MCF 10A (cell line): ENCODE measurements at regions not wholly inside any gene's neighbourhood (a gene's known extent, or its start where the extent isn't known, plus 50 kb on each side); places are given as distances from the start of the nearest gene placed in this dataset.
A peak's percentile ranks its signal among the peaks of the same experiment; 100 is the strongest.

ENCODE experiments used
- BruUV-seq: library from RNA; stranded (reverse); fragments of 400-500 nt; replicated peaks from 2 replicates; lab custom pipeline; 2021; lab: Mats Ljungman, UMichigan
- CTCF ChIA-PET: fragments of 300-600 bp; sonication (Branson Sonifier 250); formaldehyde crosslinking; extraction: SDS; loops from one replicate; lab custom pipeline; 2021; ENCODE audit warnings: antibody characterized with exemption, inconsistent platforms; lab: Yijun Ruan, JAX
- POLR2A ChIA-PET: fragments of 300-600, 350-650 bp; sonication (Branson Sonifier 250); formaldehyde crosslinking; extraction: SDS; loops from one replicate; lab custom pipeline; 2020; ENCODE audit warnings: antibody characterized with exemption, inconsistent platforms; lab: Yijun Ruan, JAX
- DNase-seq: peaks from one replicate; pipeline ENCODE4 v3.0.0-alpha.2; 2018; ENCODE audit not compliant: unreplicated experiment
- H3K27ac Mint-ChIP-seq: one replicate; pipeline ENCODE4 v1.8.0; 2022; ENCODE audit warnings: mild to moderate bottlenecking, low read depth, mixed read lengths; ENCODE audit not compliant: unreplicated experiment
- H3K27me3 Mint-ChIP-seq: one replicate; pipeline ENCODE4 v1.8.0; 2022; ENCODE audit warnings: mixed read lengths; ENCODE audit not compliant: insufficient read depth, unreplicated experiment
- H3K36me3 Mint-ChIP-seq: one replicate; pipeline ENCODE4 v1.8.0; 2022; ENCODE audit warnings: mild to moderate bottlenecking, moderate library complexity, mixed read lengths; ENCODE audit not compliant: insufficient read depth, unreplicated experiment
- H3K4me1 Mint-ChIP-seq: one replicate; pipeline ENCODE4 v1.8.0; 2022; ENCODE audit warnings: mixed read lengths; ENCODE audit not compliant: insufficient read depth, unreplicated experiment
- H3K4me3 Mint-ChIP-seq: one replicate; pipeline ENCODE4 v1.8.0; 2022; ENCODE audit warnings: mild to moderate bottlenecking, moderate library complexity, mixed read lengths; ENCODE audit not compliant: unreplicated experiment
- H3K9me3 Mint-ChIP-seq: one replicate; pipeline ENCODE4 v1.8.0; 2022; ENCODE audit warnings: mixed read lengths; ENCODE audit not compliant: unreplicated experiment
- CTCF ChIP-seq: fragments of 200-600 bp; IDR thresholded peaks from one replicate; pipeline ENCODE4 v1.8.0; 2022; ENCODE audit warnings: antibody characterized with exemption, mild to moderate bottlenecking; ENCODE audit not compliant: unreplicated experiment
- intact Hi-C: fragments of 100-400 bp; cut with micrococcal nuclease; formaldehyde crosslinking; loops from 2 replicates; pipeline ENCODE4 v1.14.1; 2022

GRCh38 chr13:39904959-39905358 is 249.5 kb downstream of the COG6 start:
- Mint-ChIP-seq H3K4me3 (no peak overlapping the region), H3K4me1 (peaks cover 8% of the 10 kb centered on the region), H3K27me3 (no peaks in the 10 kb centered on the region), H3K27ac (no peak overlapping the region), H3K9me3 (no peaks in the 10 kb centered on the region), H3K36me3 (no peaks in the 10 kb centered on the region)
- BruUV-seq: no TSS peak
- CTCF ChIA-PET: no interaction called here
- TF ChIP-seq CTCF: no peak
- intact Hi-C loops: no loop called here
- POLR2A ChIA-PET: no interaction called here
- no peak for DNase-seq

DNA sequence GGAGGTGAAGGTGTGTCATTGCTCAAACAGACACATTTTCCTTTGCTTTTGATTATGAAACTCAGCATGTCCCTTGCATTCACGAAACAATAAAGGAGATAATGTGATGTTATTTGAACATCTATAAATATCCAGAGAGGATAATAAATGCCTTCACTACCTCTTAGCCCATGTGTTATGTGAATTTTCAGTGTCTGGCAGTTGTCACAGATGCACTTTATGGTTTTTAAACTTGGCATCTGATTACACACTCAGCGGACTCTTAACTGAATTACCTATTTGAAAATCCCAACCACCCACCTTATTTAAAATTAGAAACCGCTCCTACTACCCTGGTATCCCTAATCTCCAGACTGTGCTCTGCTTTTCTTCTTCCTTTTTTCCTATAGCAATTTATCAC is 254.2 kb downstream of the COG6 start:
- intact Hi-C loops: no loop called here
- CTCF ChIA-PET: no interaction called here
- no peak for TF ChIP-seq CTCF
- POLR2A ChIA-PET: interaction anchor here (0.6 kb wide), 1 partner anchor 107 kb away, joined by 3 read pairs; no protein-coding TSS in a partner anchor
- no peak for DNase-seq
- peaks cover 10% of the 10 kb centered on the region for H3K36me3 Mint-ChIP-seq
- H3K27me3 Mint-ChIP-seq: no peaks in the 10 kb centered on the region
- H3K27ac Mint-ChIP-seq: no peak overlapping the region
- BruUV-seq: no TSS peak
- no peak overlapping the region for H3K4me3 Mint-ChIP-seq
- no peaks in the 10 kb centered on the region for H3K9me3 Mint-ChIP-seq
- H3K4me1 Mint-ChIP-seq: peaks cover 29% of the 10 kb centered on the region

GRCh38 chr13:39910041-39910440 is 254.6 kb downstream of the COG6 start:
- Mint-ChIP-seq H3K27me3 (no peaks in the 10 kb centered on the region), H3K4me3 (no peak overlapping the region), H3K27ac (no peak overlapping the region), H3K9me3 (no peaks in the 10 kb centered on the region), H3K4me1 (peaks cover 32% of the 10 kb centered on the region), H3K36me3 (peaks cover 10% of the 10 kb centered on the region)
- TF ChIP-seq CTCF: no peak
- BruUV-seq: no TSS peak
- DNase-seq: no peak
- intact Hi-C loops: no loop called here
- ChIA-PET CTCF (no interaction called here), POLR2A (no interaction called here)

GRCh38 chr13:39910833-39911232 is 255.4 kb downstream of the COG6 start:
- CTCF ChIA-PET: interaction anchor here (0.6 kb wide), 1 partner anchor 106 kb away, joined by 3 read pairs; no protein-coding TSS in a partner anchor
- H3K27ac Mint-ChIP-seq: peak overlapping the region; percentile 50
- H3K9me3 Mint-ChIP-seq: no peaks in the 10 kb centered on the region
- POLR2A ChIA-PET: interaction anchor here (0.8 kb wide), 1 partner anchor 69 kb away, joined by 3 read pairs; no protein-coding TSS in a partner anchor
- peaks cover 40% of the 10 kb centered on the region for H3K4me1 Mint-ChIP-seq
- BruUV-seq: no TSS peak
- intact Hi-C loops: no loop called here
- no peaks in the 10 kb centered on the region for H3K27me3 Mint-ChIP-seq
- peak; percentile 8 for DNase-seq
- no peak overlapping the region for H3K4me3 Mint-ChIP-seq
- no peak for TF ChIP-seq CTCF
- H3K36me3 Mint-ChIP-seq: peaks cover 10% of the 10 kb centered on the region
